Body of pancreas (tissue), 4 donors: ENCODE measurements at regions not wholly inside any gene's neighbourhood (a gene's known extent, or its start where the extent isn't known, plus 50 kb on each side); places are given as distances from the start of the nearest gene placed in this dataset.

Source experiments
- ATAC-seq: fragments of 150-250 bp; one replicate; pipeline ENCODE4 v1.9.1; 2016
- DNase-seq, 4 donors: peaks; one replicate each; pipeline ENCODE4 v3.0.0-alpha.2; 2019
- H3K27ac ChIP-seq, 4 donors: fragments of 200-600 bp; sonication (generic); 1 replicate in 3 of 4; 2 replicates in 1 of 4; pipeline versions ENCODE4 v1.5.1 to v1.6.1; 2016 to 2019; ENCODE audit warnings: mild to moderate bottlenecking in 1 of 4, mixed read lengths in 1 of 4, moderate library complexity in 1 of 4
- H3K27me3 ChIP-seq, 2 donors: fragments of 200-600 bp; sonication (generic); one replicate each; pipeline ENCODE4 v1.6.0; 2016; ENCODE audit warnings: mild to moderate bottlenecking in 1 of 2
- H3K36me3 ChIP-seq, 2 donors: fragments of 200-600 bp; sonication (generic); replicated peaks in 1 of 2; 2 replicates each; pipeline ENCODE4 v1.5.1; 2016; ENCODE audit warnings: low read depth in 2 of 2; ENCODE audit not compliant: insufficient read depth in 1 of 2
- H3K4me1 ChIP-seq: fragments of 200-600 bp; sonication (generic); one replicate; pipeline ENCODE4 v1.6.0; 2016
- H3K4me3 ChIP-seq, 2 donors: fragments of 200-600 bp; sonication (generic); 1 replicate in 1 of 2; 2 replicates in 1 of 2; pipeline ENCODE4 v1.5.1; 2016 to 2019
- H3K9me3 ChIP-seq, 3 donors: fragments of 200-600 bp; sonication (generic); 1 replicate in 2 of 3; 2 replicates in 1 of 3; pipeline ENCODE4 v1.5.1; 2016
- CTCF ChIP-seq, 7 experiments: fragments of 450-650 bp in 4 of 7; fragments of 200-600 bp in 3 of 7; sonication (generic) in 3 of 7; IDR thresholded peaks; one replicate each; pipeline ENCODE4 v1.5.1; 2016 to 2019; ENCODE audit warnings: antibody characterized with exemption in 7 of 7
- POLR2A ChIP-seq, 3 donors: fragments of 450-650 bp; IDR thresholded peaks; one replicate each; pipeline ENCODE4 v1.6.1; 2016; ENCODE audit warnings: antibody characterized with exemption in 3 of 3, mild to moderate bottlenecking in 2 of 3
- WGBS, 2 donors: methylation state at CpG; one replicate each; pipeline ENCODE4 v1.1.5; 2017; 5-methylcytosine and 5-hydroxymethylcytosine counted together
- intact Hi-C: fragments of 100-400 bp; cut with DNase I; formaldehyde crosslinking; loops from one replicate; pipeline ENCODE4 v1.15.1; 2023

- no peak for ATAC-seq
- TF ChIP-seq POLR2A (IDR thresholded peaks at IDR 0.05) (no peak), CTCF (IDR thresholded peaks at IDR 0.05) (no peak)
- H3K9me3 ChIP-seq, result no peaks in the 10 kb centered on the region
- no peak overlapping the region for H3K27ac ChIP-seq
- H3K36me3 ChIP-seq, result no peaks in the 10 kb centered on the region
- no peaks in the 10 kb centered on the region for H3K27me3 ChIP-seq
- 76 to 82% methylated on average over 9 of the region's 9 CpGs for WGBS, 2 donors
- no peak for DNase-seq
- no peak overlapping the region for H3K4me3 ChIP-seq
- intact Hi-C loops, result no loop called here
- H3K4me1 ChIP-seq, result no peaks in the 10 kb centered on the region
Measured at GRCh38 chr10:2968401-2969058, 98.8 kb upstream of the PFKP start.

GRCh38 chr10:2966134-2966533, 101.2 kb upstream of the PFKP start:
- no peak for ATAC-seq
- DNase-seq, result no peak
- Histone ChIP-seq H3K4me1 (no peaks in the 10 kb centered on the region), H3K4me3 (no peak overlapping the region), H3K9me3 (no peaks in the 10 kb centered on the region), H3K36me3 (no peaks in the 10 kb centered on the region), H3K27ac (no peak overlapping the region), H3K27me3 (no peaks in the 10 kb centered on the region)
- intact Hi-C loops, result no loop called here
- TF ChIP-seq CTCF (IDR thresholded peaks at IDR 0.05) (no peak), POLR2A (IDR thresholded peaks at IDR 0.05) (no peak)
- 47 to 59% methylated on average over 4 of the region's 4 CpGs for WGBS, 2 donors

GRCh38 chr10:2964632-2965296, 102.6 kb upstream of the PFKP start:
- H3K9me3 ChIP-seq, result no peaks in the 10 kb centered on the region
- ATAC-seq (no peak), DNase-seq (no peak)
- H3K36me3 ChIP-seq, result no peaks in the 10 kb centered on the region
- H3K4me1 ChIP-seq, result no peaks in the 10 kb centered on the region
- no peak for TF ChIP-seq CTCF (IDR thresholded peaks at IDR 0.05)
- no peak for TF ChIP-seq POLR2A (IDR thresholded peaks at IDR 0.05)
- intact Hi-C loops, result no loop called here
- H3K27ac ChIP-seq, result no peak overlapping the region
- H3K27me3 ChIP-seq, result no peaks in the 10 kb centered on the region
- no peak overlapping the region for H3K4me3 ChIP-seq
- WGBS, 2 donors, result 59 to 67% methylated on average over 5 of the region's 5 CpGs

- Histone ChIP-seq H3K36me3 (no peaks in the 10 kb centered on the region), H3K4me3 (no peak overlapping the region), H3K27ac (no peak overlapping the region), H3K27me3 (no peaks in the 10 kb centered on the region), H3K9me3 (no peaks in the 10 kb centered on the region), H3K4me1 (no peaks in the 10 kb centered on the region)
- no peak for DNase-seq
- 15 to 27% methylated on average over 3 of the region's 3 CpGs for WGBS, 2 donors
- intact Hi-C loops, result no loop called here
- ATAC-seq, result no peak
- TF ChIP-seq CTCF (IDR thresholded peaks at IDR 0.05), result no peak
- TF ChIP-seq POLR2A (IDR thresholded peaks at IDR 0.05), result no peak
Measured at GRCh38 chr10:2963889-2964631, 103.3 kb upstream of the PFKP start.
